CD14-positive monocyte (primary cell): ENCODE measurements at regions not wholly inside any gene's neighbourhood (a gene's known extent, or its start where the extent isn't known, plus 50 kb on each side); places are given as distances from the start of the nearest gene placed in this dataset.

Experiments
- DNase-seq, 3 donors: peaks; one replicate each; pipeline ENCODE4 v3.0.0-alpha.2; 2011 to 2022
- H2AFZ ChIP-seq: 2 replicates; pipeline ENCODE4 v1.6.0; 2012; ENCODE audit warnings: mild to moderate bottlenecking, low read depth, low read length, inconsistent platforms; ENCODE audit not compliant: insufficient read depth, poor library complexity, severe bottlenecking
- H3K27ac ChIP-seq, 2 donors: 1 replicate in 1 of 2; 2 replicates in 1 of 2; pipeline ENCODE4 v1.5.1; 2012 to 2013; ENCODE audit warnings: low read length in 2 of 2, control low read depth in 1 of 2, inconsistent platforms in 1 of 2, low read depth in 1 of 2, mild to moderate bottlenecking in 1 of 2
- H3K27me3 ChIP-seq, 2 donors: one replicate each; pipeline versions ENCODE4 v1.6.0 to v1.6.1; 2011 to 2013; ENCODE audit warnings: low read length in 2 of 2; ENCODE audit not compliant: control insufficient read depth in 2 of 2, insufficient read depth in 2 of 2
- H3K36me3 ChIP-seq, 2 donors: replicated peaks in 1 of 2; 1 replicate in 1 of 2; 2 replicates in 1 of 2; pipeline versions ENCODE4 v1.5.1 to v1.6.1; 2012 to 2013; ENCODE audit warnings: low read length in 2 of 2, control low read depth in 1 of 2, inconsistent platforms in 1 of 2, mild to moderate bottlenecking in 1 of 2; ENCODE audit not compliant: insufficient read depth in 2 of 2, control insufficient read depth in 1 of 2
- H3K4me1 ChIP-seq, 2 donors: 1 replicate in 1 of 2; 2 replicates in 1 of 2; pipeline versions ENCODE4 v1.5.1 to v1.6.1; 2012 to 2013; ENCODE audit warnings: low read length in 2 of 2, control low read depth in 1 of 2, inconsistent platforms in 1 of 2, mild to moderate bottlenecking in 1 of 2, moderate library complexity in 1 of 2; ENCODE audit not compliant: insufficient read depth in 2 of 2, control insufficient read depth in 1 of 2
- H3K4me2 ChIP-seq: replicated peaks from 2 replicates; pipeline ENCODE3; 2012; ENCODE audit warnings: low read length, moderate library complexity, mild to moderate bottlenecking; ENCODE audit not compliant: poor library complexity, severe bottlenecking; ENCODE audit errors: extremely low read depth
- H3K4me3 ChIP-seq, 3 experiments: fragments of 200-600 bp in 1 of 3; sonication (generic) in 1 of 3; replicated peaks in 1 of 3; 1 replicate in 2 of 3; 2 replicates in 1 of 3; pipeline ENCODE4 v1.5.1; 2011 to 2013; ENCODE audit warnings: low read length in 3 of 3, mild to moderate bottlenecking in 3 of 3, control low read depth in 2 of 3, low read depth in 2 of 3, inconsistent platforms in 1 of 3, moderate library complexity in 1 of 3
- H3K79me2 ChIP-seq: 2 replicates; pipeline ENCODE4 v1.6.0; 2012; ENCODE audit warnings: mild to moderate bottlenecking, control low read depth, inconsistent platforms, low read length, moderate library complexity; ENCODE audit not compliant: insufficient read depth
- H3K9ac ChIP-seq: 2 replicates; pipeline ENCODE4 v1.6.0; 2017; ENCODE audit warnings: low read length, mild to moderate bottlenecking; ENCODE audit not compliant: insufficient read depth, poor library complexity, severe bottlenecking
- H3K9me3 ChIP-seq, 2 donors: replicated peaks in 1 of 2; 1 replicate in 1 of 2; 2 replicates in 1 of 2; pipeline versions ENCODE4 v1.5.1 to v1.6.1; 2012 to 2013; ENCODE audit warnings: low read length in 2 of 2, control low read depth in 1 of 2; ENCODE audit not compliant: control insufficient read depth in 1 of 2, insufficient read depth in 1 of 2
- H4K20me1 ChIP-seq: 2 replicates; pipeline ENCODE4 v1.6.0; 2012; ENCODE audit warnings: mild to moderate bottlenecking, low read length, control low read depth, moderate library complexity; ENCODE audit not compliant: insufficient read depth
- H3K27ac Mint-ChIP-seq, 7 donors: one replicate each; pipeline ENCODE4 v1.8.0; 2020; ENCODE audit warnings: mild to moderate bottlenecking in 7 of 7, mixed read lengths in 7 of 7, moderate library complexity in 6 of 7, inconsistent platforms in 2 of 7
- H3K27me3 Mint-ChIP-seq, 3 donors: one replicate each; pipeline ENCODE4 v1.8.0; 2021 to 2022; ENCODE audit warnings: low read depth in 3 of 3, mild to moderate bottlenecking in 3 of 3, mixed read lengths in 3 of 3, moderate library complexity in 3 of 3, inconsistent platforms in 1 of 3
- H3K36me3 Mint-ChIP-seq, 2 donors: one replicate each; pipeline ENCODE4 v1.8.0; 2020; ENCODE audit warnings: mixed read lengths in 2 of 2, inconsistent platforms in 1 of 2, mild to moderate bottlenecking in 1 of 2
- H3K4me1 Mint-ChIP-seq: one replicate; pipeline ENCODE4 v1.8.0; 2020; ENCODE audit warnings: mild to moderate bottlenecking, mixed read lengths
- H3K4me3 Mint-ChIP-seq, 2 donors: one replicate each; pipeline ENCODE4 v1.8.0; 2020; ENCODE audit warnings: mild to moderate bottlenecking in 2 of 2, mixed read lengths in 2 of 2, moderate library complexity in 1 of 2
- H3K9me3 Mint-ChIP-seq, 7 donors: one replicate each; pipeline ENCODE4 v1.8.0; 2020 to 2022; ENCODE audit warnings: mixed read lengths in 7 of 7, mild to moderate bottlenecking in 6 of 7, moderate library complexity in 6 of 7, inconsistent platforms in 2 of 7
- WGBS: methylation state at CpG from one replicate; pipeline ENCODE4 v1.1.5; 2013; ENCODE audit warnings: missing lambda C conversion rate; ENCODE audit not compliant: insufficient coverage; 5-methylcytosine and 5-hydroxymethylcytosine counted together
- intact Hi-C, 2 donors: fragments of 100-400 bp; cut with micrococcal nuclease; formaldehyde crosslinking; loops; one replicate each; pipeline versions ENCODE4 v1.15.0 to v1.15.1; 2023
- TF ChIP-seq, protein P1 (sequence below): fragments of 200-600 bp; IDR thresholded peaks from one replicate; pipeline ENCODE4 v1.8.0; 2022; ENCODE audit warnings: antibody characterized with exemption, mild to moderate bottlenecking

DNA sequence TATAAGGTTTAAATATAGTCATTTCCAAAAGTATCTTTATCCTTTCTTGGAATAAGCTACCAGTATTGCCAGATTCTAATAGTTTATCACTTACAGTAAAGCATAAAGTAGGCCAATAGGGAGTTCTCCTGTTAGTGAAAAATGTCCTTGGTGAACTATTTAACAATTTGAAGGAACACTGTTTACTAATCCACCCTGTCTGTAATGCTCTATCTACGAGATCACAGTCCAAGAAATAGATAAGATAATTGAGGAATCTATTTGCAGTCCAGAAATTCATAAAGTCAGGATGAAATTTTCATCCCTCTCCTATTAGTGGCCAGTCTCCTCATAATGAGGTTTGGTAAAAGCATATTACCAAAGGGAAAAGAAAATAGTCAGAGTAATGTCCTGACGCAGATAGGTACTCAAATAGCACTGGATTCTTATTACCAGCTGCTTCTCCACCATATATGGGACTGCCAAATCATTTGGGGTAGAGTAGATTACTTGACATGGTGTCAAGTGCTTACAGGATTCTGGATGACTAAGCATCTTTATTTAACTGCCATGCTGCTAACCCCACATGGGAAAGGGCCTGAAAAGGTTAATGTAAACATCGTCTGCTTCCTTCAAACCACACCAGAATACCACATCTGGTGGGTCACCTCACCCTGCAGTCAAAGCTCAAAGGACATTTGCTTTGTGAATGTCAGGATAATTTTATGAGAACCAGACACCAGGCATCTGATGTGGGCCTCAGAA is 808.1 kb downstream of the EFNA5 start:
- Mint-ChIP-seq H3K27ac (no peak overlapping the region), H3K36me3 (no peaks in the 10 kb centered on the region), H3K4me1 (peaks cover 6% of the 10 kb centered on the region), H3K9me3 (peaks cover 0 to 6% (median 0%) of the 10 kb centered on the region in 7 donors), H3K4me3 (no peak overlapping the region), H3K27me3 (no peaks in the 10 kb centered on the region)
- Histone ChIP-seq H3K4me3 (no peak overlapping the region), H3K4me2 (no peak overlapping the region), H4K20me1 (no peaks in the 10 kb centered on the region), H3K9me3 (no peaks in the 10 kb centered on the region), H3K36me3 (no peaks in the 10 kb centered on the region), H3K4me1 (no peaks in the 10 kb centered on the region), H3K79me2 (no peaks in the 10 kb centered on the region), H3K27me3 (no peaks in the 10 kb centered on the region), H3K27ac (no peak overlapping the region), H2AFZ (no peak overlapping the region), H3K9ac (no peak overlapping the region)
- no CpG with 5 or more reads among the region's 3 CpGs for WGBS
- intact Hi-C loops: no loop called here
- no peak for DNase-seq
- TF ChIP-seq, protein P1, sequence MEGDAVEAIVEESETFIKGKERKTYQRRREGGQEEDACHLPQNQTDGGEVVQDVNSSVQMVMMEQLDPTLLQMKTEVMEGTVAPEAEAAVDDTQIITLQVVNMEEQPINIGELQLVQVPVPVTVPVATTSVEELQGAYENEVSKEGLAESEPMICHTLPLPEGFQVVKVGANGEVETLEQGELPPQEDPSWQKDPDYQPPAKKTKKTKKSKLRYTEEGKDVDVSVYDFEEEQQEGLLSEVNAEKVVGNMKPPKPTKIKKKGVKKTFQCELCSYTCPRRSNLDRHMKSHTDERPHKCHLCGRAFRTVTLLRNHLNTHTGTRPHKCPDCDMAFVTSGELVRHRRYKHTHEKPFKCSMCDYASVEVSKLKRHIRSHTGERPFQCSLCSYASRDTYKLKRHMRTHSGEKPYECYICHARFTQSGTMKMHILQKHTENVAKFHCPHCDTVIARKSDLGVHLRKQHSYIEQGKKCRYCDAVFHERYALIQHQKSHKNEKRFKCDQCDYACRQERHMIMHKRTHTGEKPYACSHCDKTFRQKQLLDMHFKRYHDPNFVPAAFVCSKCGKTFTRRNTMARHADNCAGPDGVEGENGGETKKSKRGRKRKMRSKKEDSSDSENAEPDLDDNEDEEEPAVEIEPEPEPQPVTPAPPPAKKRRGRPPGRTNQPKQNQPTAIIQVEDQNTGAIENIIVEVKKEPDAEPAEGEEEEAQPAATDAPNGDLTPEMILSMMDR: no peak

DNA sequence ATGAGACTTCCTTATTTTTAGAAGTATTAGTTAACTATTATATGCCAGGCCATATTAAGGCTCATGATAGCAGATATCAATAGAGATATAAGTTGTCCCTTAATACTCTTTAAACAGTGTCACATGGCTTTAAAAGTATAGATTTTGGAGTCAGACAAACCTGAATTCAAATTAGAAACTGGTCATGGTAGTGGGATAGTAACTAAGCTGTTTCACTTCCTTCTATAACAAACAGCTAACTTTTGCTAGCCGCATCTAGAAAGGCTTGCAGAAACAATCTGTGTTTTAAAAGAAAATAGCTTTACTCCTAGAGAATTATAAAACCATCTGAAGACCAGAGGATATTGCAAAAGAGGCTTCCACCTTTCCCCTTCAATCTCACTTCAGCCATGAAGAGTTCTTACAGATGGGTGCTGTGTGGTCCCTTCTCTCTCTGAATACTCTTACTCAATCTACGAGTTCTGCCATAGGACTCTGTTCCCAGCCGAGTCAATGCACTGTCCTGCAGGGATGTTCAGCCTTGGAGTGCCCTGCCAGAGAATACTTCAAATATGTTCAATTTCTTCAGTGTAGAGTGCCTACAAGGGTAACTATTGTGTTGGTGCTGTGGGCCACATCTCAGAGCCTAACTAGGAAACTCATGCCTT is 810.2 kb downstream of the EFNA5 start:
- no peak overlapping the region for H2AFZ ChIP-seq
- no peak overlapping the region for H3K4me3 ChIP-seq
- no peak overlapping the region for H3K9ac ChIP-seq
- WGBS: 0% methylated on average over 2 of the region's 3 CpGs
- H3K36me3 ChIP-seq: no peaks in the 10 kb centered on the region
- H3K4me2 ChIP-seq: no peak overlapping the region
- Mint-ChIP-seq H3K4me3 (peak overlapping the region in 1 of 2 donors; percentile 42), H3K27ac (no peak overlapping the region), H3K36me3 (no peaks in the 10 kb centered on the region), H3K4me1 (peaks cover 6% of the 10 kb centered on the region), H3K27me3 (no peaks in the 10 kb centered on the region), H3K9me3 (peaks cover 0 to 3% (median 0%) of the 10 kb centered on the region in 7 donors)
- no peaks in the 10 kb centered on the region for H3K27me3 ChIP-seq
- H3K4me1 ChIP-seq: no peaks in the 10 kb centered on the region
- intact Hi-C loops: no loop called here
- no peak for DNase-seq
- TF ChIP-seq, protein P1: no peak
- H3K79me2 ChIP-seq: no peaks in the 10 kb centered on the region
- no peaks in the 10 kb centered on the region for H4K20me1 ChIP-seq
- H3K9me3 ChIP-seq: no peaks in the 10 kb centered on the region
- H3K27ac ChIP-seq: no peak overlapping the region
